ENCODE measurements at regions not wholly inside any gene's neighbourhood (a gene's known extent, or its start where the extent isn't known, plus 50 kb on each side); places are given as distances from the start of the nearest gene placed in this dataset.

- TF ChIP-seq TAF1 (IDR thresholded peaks at IDR 0.05; ENCODE audit: borderline replicate concordance, insufficient read depth, low read length) (no peak), REST (IDR thresholded peaks at IDR 0.05; ENCODE audit: insufficient read depth in 1 of 2, low read depth in 2 of 2, low read length in 2 of 2) (no peak)
Observed at GRCh38 chr4:11736978-11737377, 308.3 kb upstream of the HS3ST1 start.
